ENCODE measurements at regions not wholly inside any gene's neighbourhood (a gene's known extent, or its start where the extent isn't known, plus 50 kb on each side); places are given as distances from the start of the nearest gene placed in this dataset.

- DNase-seq = no peak
Measured at GRCh38 chr3:55172913-55173312, 245.1 kb upstream of the LRTM1 start.

GRCh38 chr3:55170444-55170843 is 242.6 kb upstream of the LRTM1 start:
- no peak for DNase-seq

- no peak for DNase-seq
Measured at GRCh38 chr3:55169608-55170072, 241.8 kb upstream of the LRTM1 start.

GRCh38 chr3:55169161-55169560 is 241.3 kb upstream of the LRTM1 start:
- DNase-seq = no peak

- no peak for DNase-seq
Measured at GRCh38 chr3:55167586-55168317, 239.9 kb upstream of the LRTM1 start.

- DNase-seq = no peak
Measured at GRCh38 chr3:55166576-55167555, 239.0 kb upstream of the LRTM1 start.

GRCh38 chr3:55165704-55166405 is 238.0 kb upstream of the LRTM1 start:
- DNase-seq = no peak

- DNase-seq = no peak
Measured at GRCh38 chr3:55165278-55165677, 237.4 kb upstream of the LRTM1 start.

GRCh38 chr3:55164876-55165275 is 237.0 kb upstream of the LRTM1 start:
- no peak for DNase-seq

- DNase-seq = no peak
Measured at GRCh38 chr3:55164191-55164590, 236.3 kb upstream of the LRTM1 start.

GRCh38 chr3:55163421-55163820 is 235.6 kb upstream of the LRTM1 start:
- no peak for DNase-seq

GRCh38 chr3:55162031-55162795 is 234.4 kb upstream of the LRTM1 start:
- no peak for DNase-seq

- no peak for DNase-seq
Measured at GRCh38 chr3:55161231-55161630, 233.4 kb upstream of the LRTM1 start.

- DNase-seq = no peak
Measured at GRCh38 chr3:55160241-55160983, 232.6 kb upstream of the LRTM1 start.

GRCh38 chr3:55159711-55160110 is 231.9 kb upstream of the LRTM1 start:
- DNase-seq = no peak

GRCh38 chr3:55159016-55159415 is 231.2 kb upstream of the LRTM1 start:
- no peak for DNase-seq

GRCh38 chr3:55158345-55158744 is 230.5 kb upstream of the LRTM1 start:
- DNase-seq = no peak

- DNase-seq = no peak
Measured at GRCh38 chr3:55157731-55158130, 229.9 kb upstream of the LRTM1 start.

- no peak for DNase-seq
Measured at GRCh38 chr3:55156851-55157650, 229.2 kb upstream of the LRTM1 start.

GRCh38 chr3:55147856-55148720 is 220.2 kb upstream of the LRTM1 start:
- no peak for DNase-seq
